ENCODE measurements at regions not wholly inside any gene's neighbourhood (a gene's known extent, or its start where the extent isn't known, plus 50 kb on each side); places are given as distances from the start of the nearest gene placed in this dataset.

DNA sequence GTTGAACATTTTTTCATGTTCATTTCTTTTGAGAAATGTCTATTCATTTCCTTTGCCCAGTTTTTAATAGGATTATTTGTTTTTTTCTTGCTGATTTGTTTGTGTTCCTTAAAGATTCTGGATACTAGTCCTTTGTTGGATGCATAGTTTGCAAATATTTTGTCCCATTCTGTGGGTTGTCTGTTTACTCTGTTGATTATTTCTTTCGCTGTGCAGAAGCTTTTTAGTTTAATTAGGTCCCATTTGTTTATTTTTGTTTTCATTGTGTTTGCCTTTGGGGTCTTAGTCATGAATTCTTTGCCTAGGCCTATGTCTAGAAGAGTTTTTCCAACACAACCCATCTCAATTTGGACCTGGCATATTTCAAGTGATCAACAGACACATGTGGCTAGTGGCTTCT is 116.1 kb upstream of the GALNT2 start:
- Mint-ChIP-seq H3K27me3 (no peaks in the 10 kb centered on the region), H3K36me3 (ENCODE audit: insufficient read depth) (no peaks in the 10 kb centered on the region), H3K9me3 (ENCODE audit: low read depth) (no peaks in the 10 kb centered on the region), H3K27ac (no peak overlapping the region), H3K4me3 (ENCODE audit: low read depth) (no peak overlapping the region), H3K4me1 (ENCODE audit: low read depth) (peaks cover 3% of the 10 kb centered on the region)
- no peak for DNase-seq (ENCODE audit: low spot score, unreplicated experiment)
- TF ChIP-seq CTCF (IDR thresholded peaks at IDR 0.05; ENCODE audit: unreplicated experiment): no peak

DNA sequence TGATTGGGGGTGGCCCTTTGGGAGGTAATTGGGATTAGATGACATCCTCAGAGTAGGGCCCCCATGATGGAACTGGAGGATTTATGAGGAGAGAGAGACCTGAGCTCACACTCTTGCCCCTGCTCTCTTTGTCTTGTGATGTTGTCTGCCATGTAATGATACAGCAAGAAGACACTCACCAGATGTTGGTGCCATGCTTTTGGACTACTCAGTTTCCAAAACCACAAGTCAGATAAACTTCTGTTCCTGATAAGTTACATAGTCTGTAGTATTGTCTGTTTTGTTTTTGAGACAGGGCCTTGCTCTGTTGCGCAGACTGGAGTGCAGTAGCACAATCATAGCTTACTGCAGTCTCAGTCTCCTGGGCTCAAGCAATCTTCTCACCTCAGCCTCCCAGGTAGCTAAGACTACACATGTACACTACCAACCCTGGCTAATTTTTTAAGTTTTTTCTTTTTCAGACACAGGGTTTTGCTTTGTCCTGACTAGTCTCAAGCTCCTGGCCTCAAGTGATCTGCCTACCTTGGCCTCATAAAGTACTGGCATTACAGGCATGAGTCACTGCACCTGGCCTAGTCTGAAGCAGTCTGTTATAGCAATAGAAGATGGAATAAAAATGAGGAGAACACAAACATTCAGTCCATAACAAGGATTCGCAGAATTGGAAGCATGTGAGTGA is 115.0 kb upstream of the GALNT2 start:
- Mint-ChIP-seq H3K36me3 (ENCODE audit: insufficient read depth) (no peaks in the 10 kb centered on the region), H3K27ac (no peak overlapping the region), H3K4me3 (ENCODE audit: low read depth) (no peak overlapping the region), H3K27me3 (no peaks in the 10 kb centered on the region), H3K9me3 (ENCODE audit: low read depth) (no peaks in the 10 kb centered on the region), H3K4me1 (ENCODE audit: low read depth) (peaks cover 3% of the 10 kb centered on the region)
- TF ChIP-seq CTCF (IDR thresholded peaks at IDR 0.05; ENCODE audit: unreplicated experiment): no peak
- DNase-seq (ENCODE audit: low spot score, unreplicated experiment): no peak

- peaks cover 5% of the 10 kb centered on the region for H3K9me3 Mint-ChIP-seq (ENCODE audit: low read depth)
- TF ChIP-seq CTCF (IDR thresholded peaks at IDR 0.05; ENCODE audit: unreplicated experiment): no peak
- peaks cover 3% of the 10 kb centered on the region for H3K4me1 Mint-ChIP-seq (ENCODE audit: low read depth)
- peaks cover 2% of the 10 kb centered on the region for H3K36me3 Mint-ChIP-seq (ENCODE audit: insufficient read depth)
- H3K27ac Mint-ChIP-seq: no peak overlapping the region
- no peak overlapping the region for H3K4me3 Mint-ChIP-seq (ENCODE audit: low read depth)
- no peaks in the 10 kb centered on the region for H3K27me3 Mint-ChIP-seq
- no peak for DNase-seq (ENCODE audit: low spot score, unreplicated experiment)
Observed at GRCh38 chr1:229952670-229953520, 114.1 kb upstream of the GALNT2 start.

GRCh38 chr1:229953736-229954326 is 113.2 kb upstream of the GALNT2 start:
- peaks cover 8% of the 10 kb centered on the region for H3K9me3 Mint-ChIP-seq (ENCODE audit: low read depth)
- peaks cover 3% of the 10 kb centered on the region for H3K4me1 Mint-ChIP-seq (ENCODE audit: low read depth)

More at GRCh38 chr1:229953736-229954326, 113.2 kb upstream of the GALNT2 start:
- Mint-ChIP-seq H3K27ac (no peak overlapping the region), H3K36me3 (ENCODE audit: insufficient read depth) (peaks cover 2% of the 10 kb centered on the region), H3K27me3 (no peaks in the 10 kb centered on the region), H3K4me3 (ENCODE audit: low read depth) (no peak overlapping the region)
- TF ChIP-seq CTCF (IDR thresholded peaks at IDR 0.05; ENCODE audit: unreplicated experiment): no peak
- DNase-seq (ENCODE audit: low spot score, unreplicated experiment): no peak
